PC-9 (cell line): ENCODE measurements at regions not wholly inside any gene's neighbourhood (a gene's known extent, or its start where the extent isn't known, plus 50 kb on each side); places are given as distances from the start of the nearest gene placed in this dataset.

Source experiments
- CTCF ChIP-seq: fragments of 200-600 bp; sonication (generic); conservative IDR thresholded peaks from 2 replicates; pipeline ENCODE4 v1.6.1; 2017; ENCODE audit warnings: mixed run types, antibody characterized with exemption, mild to moderate bottlenecking, moderate library complexity
- EZH2 ChIP-seq: fragments of 200-600 bp; sonication (generic); IDR thresholded peaks from 2 replicates; pipeline ENCODE4 v1.8.0; 2017; ENCODE audit warnings: antibody characterized with exemption, low read depth

GRCh38 chr4:119736559-119736958 lies 108.0 kb upstream of the PDE5A start:
- TF ChIP-seq CTCF (no peak), EZH2 (no peak)
